ENCODE measurements at regions not wholly inside any gene's neighbourhood (a gene's known extent, or its start where the extent isn't known, plus 50 kb on each side); places are given as distances from the start of the nearest gene placed in this dataset.
A peak's percentile ranks its signal among the peaks of the same experiment; 100 is the strongest.
"Not testable (repeated sequence)": the region's sequence is repeated elsewhere in the genome, so short reads cannot be mapped to it uniquely, and the experiment has no call there.

DNA sequence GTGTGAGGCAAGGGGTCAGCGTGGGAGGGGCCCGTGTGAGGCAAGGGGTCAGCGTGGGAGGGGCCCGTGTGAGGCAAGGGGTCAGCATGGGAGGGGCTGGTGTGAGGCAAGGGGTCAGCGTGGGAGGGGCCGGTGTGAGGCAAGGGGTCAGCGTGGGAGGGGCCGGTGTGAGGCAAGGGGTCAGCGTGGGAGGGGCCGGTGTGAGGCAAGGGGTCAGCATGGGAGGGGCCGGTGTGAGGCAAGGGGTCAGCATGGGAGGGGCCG, 119.2 kb downstream of the SEPTIN14 start:
- DNase-seq: not testable (repeated sequence)

DNA sequence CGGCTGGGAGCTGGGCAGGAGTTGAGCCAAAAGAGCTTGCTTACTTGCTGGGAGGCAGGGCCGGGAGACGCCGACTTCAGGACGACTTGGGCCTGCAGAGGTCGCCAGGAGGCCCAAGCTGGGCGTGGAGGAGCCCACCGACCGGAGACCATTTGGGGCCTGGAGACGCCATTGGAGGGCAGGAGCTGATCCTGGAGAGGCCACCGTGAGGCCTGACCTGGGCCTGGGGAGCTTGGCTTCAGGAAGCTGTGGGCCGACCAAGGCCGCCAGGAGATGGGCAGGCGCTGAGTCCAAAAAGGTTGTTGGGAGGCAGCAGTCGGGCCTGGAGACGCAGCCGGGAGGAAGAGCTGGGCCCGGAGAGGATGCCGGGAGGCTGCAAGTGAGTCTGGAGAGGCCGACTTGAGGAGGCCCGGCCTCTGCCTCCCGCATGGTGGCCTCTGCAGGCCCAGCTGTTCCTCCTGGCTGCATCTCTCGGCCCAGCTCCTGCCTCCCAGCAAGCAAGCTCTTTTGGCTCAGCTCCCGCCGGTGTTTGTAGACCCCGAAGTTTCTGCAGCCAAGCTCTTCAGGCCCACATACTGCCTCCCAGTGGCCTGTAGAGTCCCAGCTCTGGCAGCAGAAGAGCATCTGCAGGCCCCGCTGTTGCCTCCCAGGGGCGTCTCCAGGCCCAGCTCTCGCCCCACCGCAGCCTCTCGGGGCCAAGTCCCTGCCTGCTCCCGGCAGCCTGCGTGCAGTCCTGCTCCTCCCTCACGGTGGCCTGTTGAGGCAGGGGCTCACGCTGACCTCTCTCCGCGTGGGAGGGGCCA, 119.7 kb downstream of the SEPTIN14 start:
- DNase-seq: not testable (repeated sequence)

DNA sequence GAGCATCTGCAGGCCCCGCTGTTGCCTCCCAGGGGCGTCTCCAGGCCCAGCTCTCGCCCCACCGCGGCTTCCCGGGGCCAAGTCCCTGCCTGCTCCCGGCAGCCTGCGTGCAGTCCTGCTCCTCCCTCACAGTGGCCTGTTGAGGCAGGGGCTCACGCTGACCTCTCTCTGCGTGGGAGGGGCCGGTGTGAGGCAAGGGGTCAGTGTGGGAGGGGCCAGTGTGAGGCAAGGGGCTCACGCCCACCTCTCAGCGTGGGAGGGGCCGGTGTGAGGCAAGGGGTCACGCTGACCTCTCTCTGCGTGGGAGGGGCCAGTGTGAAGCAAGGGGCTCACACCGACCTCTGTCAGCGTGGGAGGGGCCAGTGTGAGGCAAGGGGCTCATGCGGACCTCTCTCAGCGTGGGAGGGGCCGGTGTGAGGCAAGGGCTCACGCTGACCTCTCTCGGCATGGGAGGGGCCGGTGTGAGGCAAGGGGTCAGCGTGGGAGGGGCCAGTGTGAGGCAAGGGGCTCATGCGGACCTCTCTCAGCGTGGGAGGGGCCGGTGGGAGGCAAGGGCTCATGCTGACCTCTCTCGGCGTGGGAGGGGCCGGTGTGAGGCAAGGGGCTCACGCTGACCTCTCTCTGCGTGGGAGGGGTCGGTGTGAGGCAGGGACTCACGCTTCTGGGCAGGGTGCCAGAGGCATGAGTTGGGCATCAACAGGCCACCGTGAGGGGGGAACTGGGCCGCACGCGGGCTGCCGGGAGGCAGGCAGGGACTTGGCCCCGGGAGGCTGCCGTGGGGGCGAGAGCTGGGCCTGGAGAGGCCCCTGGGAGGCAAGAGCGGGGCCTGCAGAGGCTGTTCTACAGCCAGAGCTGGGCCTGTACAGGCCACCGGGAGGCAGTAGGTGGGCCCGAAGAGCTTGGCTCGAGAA, 120.6 kb downstream of the SEPTIN14 start:
- not testable (repeated sequence) for DNase-seq

DNA sequence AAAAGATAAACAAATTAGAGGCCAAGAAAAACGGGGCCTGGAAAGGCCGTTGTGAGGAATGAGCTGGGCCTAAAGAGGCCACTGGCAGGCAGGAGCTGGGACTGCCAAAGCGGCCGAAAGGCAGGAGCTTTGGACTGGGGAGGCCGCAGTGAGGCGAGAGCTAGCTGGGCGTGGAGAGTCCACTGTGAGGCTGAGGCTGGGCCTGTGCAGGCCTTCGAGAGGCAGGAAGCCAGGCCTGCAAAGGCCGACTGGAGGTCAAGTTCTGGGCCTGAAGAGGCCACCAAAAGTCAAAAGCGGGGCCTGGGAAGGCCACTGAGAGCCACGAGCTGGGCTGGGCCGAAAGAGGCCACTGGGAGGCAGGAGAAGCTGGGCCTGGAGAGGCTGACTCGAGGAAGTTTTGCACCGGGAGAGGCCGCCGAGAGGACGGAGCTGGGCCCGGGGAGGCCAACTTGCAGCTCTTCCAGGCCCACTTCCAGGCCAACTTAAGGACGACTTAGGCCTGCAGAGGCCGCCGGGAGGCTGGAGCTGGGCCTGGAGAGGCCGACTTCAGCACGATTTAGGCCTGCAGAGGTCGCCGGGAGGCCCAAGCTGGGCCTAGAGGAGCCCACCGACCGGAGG, 121.8 kb downstream of the SEPTIN14 start:
- DNase-seq: not testable (repeated sequence)

DNA sequence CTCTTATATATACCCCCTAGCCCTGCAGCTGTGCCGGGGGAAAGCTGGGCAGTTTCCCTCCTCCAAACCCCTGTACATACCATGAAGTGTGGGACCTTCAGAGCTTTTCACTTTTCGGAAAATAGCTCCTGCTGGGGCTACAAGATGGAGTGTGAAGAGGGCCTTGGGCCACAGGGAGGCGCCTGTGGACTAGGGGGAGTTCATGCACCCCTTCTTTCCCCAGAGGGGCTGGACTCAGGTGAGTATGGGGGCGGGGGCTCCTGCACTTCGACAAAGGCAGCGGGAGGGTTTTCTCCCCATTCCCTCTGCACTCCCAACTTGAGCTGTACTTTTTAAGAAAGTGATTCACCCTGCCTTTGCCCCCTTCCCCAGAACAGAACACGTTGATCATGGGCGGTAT, 122.5 kb downstream of the SEPTIN14 start:
- DNase-seq: not testable (repeated sequence)

DNA sequence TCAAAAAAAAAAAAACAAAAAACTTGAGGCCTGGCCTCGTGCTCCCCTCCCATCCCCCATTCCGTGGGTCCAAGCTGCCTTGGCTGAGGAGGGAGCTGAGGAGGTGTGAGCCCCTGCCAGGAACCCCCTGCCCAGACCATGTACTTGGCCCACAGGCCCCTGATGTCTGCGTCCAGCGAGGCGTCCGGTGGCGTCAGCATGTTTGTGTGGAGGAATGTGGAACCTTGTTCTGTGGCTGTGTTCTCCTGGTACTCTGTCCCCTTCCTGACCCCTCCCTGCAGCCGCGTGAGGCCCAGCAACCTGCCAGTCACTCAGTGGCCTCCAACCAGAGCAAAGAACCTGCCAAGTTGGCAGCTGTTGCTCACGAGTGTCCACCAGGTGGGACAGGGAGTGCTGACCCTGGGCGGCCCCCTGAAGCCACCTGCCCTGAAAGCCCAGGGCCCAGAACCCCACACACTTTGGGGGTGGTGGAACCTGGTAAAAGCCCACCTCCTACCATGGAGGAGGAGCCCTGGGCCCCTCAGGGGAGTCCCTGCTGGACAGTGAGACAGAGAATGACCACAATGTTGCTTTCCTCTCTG, 125.8 kb downstream of the SEPTIN14 start:
- DNase-seq: not testable (repeated sequence)

DNA sequence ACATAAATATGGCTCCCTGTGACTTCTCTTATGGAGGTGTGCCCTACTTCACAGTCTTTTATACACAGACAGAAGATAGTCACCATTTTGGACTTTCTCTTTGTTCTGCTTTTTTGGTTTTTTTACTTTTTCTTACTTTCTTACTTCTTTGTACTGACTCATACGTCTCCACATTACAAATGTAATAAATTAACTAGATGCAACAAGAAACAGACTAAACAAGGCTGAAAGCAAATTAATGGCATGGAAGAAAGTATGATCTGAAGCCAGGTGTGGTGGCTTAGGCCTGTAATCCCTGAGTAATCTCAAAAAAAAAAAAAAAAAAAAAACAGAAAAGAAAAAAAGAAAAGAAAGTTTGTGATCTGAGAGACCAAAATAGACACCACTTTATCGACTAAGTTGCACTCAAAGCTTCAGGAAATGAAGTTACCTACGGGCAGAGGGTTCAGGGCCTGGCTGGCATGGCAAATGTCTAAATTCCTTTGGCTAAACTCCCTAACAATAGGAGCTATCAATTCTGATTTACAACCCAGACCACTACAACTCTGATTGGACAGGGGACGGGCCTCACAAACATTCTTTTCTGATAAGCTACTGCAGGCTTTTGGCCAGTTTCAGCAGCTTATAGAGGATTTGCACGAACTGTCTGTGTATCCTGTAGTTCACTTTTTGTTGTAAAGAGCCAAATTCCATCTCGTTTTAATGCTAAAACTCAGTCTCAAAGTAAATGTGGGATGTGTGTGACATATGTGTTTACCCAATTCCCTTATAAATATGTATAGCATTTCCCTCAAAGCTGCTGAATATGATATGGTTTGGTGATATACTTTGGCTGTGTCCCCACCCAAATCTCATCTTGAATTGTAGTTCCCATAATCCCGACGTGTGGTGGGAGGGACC, 129.1 kb downstream of the SEPTIN14 start:
- DNase-seq: no peak

DNA sequence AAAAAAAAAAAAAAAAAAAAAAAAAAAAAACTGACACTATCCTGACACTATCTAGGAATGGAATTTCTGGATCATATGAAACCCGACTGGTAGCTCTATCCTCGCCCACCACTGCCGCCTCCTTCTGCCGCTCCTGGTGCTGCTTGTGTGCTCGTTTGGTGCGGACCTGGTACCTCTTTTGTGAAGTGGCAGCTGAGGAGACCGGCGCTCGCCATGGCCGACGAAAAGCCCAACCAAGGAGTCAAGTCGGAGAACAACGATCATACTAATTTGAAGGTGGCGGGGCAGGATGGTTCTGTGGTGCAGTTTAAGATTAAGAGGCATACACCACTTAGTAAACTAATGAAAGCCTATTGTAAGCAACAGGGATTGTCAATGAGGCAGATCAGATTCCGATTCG, 130.6 kb downstream of the SEPTIN14 start:
- no peak for DNase-seq

DNA sequence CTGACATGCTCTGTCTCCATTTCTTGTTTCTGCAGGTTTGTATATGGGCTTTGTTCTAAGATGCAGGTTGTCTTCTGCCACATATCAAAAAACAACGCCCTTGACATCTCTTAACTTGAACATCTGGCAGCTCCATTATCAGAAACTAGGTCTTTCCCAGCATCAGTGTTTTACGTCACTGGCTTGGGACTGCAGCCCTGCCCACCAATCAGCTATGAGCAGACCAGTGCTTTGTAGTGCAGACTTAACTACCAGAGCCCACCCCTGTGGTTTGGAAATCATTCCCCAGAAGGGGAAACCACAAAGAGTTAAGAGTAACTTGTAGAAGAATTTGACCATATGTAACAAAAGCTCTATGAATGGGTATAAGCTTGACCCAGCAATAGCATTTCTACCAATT, 132.4 kb downstream of the SEPTIN14 start:
- no peak for DNase-seq

DNA sequence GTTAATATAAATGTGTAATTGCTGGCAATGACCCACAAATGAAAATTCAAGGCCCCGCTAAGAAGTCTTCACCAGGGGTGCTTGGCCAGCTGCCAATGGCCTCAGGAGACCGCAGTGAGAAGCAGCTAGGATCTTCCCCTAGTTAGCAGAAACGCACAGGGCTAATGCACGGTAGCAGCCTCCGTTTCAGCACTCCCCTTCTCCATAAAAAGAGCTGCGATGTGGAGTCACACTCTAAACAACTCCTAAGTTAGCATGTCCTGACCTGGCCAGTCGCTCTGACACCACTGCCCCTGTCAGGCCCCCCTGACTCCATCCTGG, 139.0 kb downstream of the SEPTIN14 start:
- no peak for DNase-seq

DNA sequence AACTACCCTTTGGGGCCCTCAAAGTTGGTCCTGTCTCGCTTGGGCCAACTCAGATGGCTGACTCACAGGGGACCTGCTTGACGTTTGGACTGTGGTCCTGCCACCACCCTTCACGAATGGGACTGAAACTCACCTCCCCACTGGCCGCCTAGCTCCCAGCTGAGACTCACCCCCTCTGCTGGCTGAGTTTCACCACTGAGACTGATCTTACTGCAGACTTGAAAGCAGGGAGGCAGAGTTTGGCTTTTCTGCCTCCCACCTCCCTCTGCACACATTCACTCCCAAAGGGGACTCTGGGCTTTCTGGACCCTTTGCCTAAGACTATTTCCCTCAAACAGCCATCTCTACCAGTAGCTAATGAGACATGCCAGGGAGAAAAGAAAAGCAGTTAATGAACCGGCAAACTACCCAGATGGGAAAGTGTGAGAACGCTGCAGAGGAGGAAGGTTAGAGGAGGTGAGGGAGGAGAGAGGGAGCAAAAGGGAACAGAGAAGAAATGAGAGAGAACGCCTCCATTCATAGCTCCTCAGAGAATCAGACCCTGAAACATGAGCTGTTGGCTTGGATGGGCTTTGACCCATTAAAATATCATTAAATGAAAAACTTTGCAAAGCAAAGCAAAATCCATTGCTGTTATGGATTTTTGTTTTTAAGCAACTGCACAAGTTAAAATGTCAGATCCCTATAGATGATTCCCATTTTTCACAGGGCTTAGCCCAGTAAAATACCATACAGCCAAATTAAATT, 139.5 kb downstream of the SEPTIN14 start:
- DNase-seq: peak; percentile 5

DNA sequence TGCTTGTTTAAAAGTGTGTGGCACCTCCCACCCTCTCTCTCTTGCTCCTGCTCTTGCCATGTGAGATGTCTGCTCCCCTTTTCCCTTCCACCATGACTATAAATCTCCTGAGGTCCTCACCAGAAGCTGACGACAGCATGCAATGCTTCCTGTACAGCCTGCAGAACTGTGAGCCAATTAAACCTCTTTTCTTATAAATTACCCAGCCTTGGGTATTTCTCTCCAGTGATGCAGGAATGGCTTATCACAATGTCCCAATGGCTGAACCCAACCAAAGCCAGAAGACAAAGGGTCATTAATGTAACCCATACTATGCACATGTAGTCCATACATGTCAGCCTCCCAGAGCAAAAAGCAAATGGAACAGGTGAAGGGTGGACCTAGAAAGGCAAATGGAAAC, 141.5 kb downstream of the SEPTIN14 start:
- DNase-seq: not testable (repeated sequence)

DNA sequence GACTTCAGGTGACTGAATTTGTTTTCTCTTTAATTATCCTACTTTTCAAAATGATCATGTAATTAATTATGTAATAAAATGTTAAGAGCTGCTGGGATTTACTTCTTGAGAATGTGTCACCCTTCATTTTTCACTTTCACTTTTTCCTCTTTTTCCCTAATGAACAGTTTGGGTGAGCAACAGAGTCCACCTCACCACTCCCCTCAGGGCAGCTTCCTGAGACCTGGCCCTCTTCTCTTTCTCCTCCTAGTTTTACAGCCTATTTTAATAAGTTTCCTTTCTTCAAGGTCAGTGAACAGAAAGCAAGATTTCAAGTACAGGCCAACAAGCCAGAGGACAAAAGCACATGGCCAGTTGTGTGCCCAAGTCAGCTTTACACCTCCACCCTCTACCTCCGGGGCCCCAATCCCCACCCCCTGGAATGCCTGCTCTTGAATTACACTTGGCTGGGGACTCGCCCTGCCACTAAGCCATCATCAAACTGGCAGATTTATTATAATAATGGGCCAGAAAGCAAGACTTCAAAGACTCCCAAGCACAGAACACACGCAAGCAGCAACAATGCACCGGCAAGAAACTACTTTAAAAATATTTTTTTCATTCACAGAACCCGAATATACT, 143.1 kb upstream of the VOPP1 start:
- not testable (repeated sequence) for DNase-seq

DNA sequence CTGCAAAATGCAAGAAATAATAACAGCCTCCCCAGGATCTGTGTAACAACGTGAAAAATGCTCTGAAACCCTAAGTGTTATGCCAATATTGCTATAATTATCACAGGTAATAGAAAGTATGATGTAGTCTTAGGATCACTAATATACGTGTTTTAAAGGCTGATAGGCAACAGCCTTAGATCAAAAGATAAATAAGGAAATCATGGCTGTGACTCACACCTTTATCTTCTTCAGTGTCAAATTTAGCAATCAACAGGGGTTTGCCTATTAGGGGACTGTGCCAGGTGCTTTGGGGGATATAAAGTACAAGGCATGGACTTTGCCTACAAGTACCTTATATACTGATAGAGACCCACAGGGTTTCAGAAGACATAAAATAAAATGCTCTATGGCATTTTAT, 142.1 kb upstream of the VOPP1 start:
- DNase-seq: not testable (repeated sequence)

DNA sequence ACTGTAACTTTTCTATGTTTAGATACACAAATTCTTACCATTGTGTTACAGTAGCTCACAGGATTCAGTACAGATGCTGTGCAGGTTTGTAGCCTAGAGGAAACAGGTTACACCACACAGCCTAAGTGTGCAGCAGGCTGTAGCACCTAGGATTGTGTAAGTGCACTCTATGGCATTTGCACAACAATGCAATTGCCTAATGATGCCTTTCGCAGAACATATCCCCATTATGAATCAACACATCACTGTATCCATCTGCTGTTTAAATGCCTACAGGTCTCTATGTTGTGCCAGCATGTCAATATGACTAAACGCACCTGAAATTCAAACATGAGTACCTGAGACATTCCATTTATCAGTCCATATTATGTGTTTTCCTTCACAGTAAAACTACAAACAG, 138.0 kb upstream of the VOPP1 start:
- not testable (repeated sequence) for DNase-seq

DNA sequence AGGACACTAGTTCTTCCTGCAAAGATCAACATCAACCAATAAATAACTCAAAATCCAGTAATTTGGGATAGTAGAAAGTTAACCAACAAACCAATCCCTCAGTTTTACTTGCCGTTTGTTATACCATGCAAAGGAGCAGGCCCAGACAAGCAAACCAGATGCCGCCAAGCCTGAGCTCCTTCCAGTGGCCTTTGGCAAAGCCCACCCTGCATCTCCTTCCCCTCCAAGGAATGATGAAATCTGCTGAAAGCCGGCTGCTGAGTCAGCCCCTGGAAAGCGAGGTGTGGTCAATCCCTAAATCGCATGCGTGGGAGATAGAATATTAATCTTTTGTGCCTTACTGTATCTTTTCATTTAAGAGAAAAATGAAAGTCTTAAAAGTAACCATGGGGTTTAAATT, 135.7 kb upstream of the VOPP1 start:
- DNase-seq: not testable (repeated sequence)

DNA sequence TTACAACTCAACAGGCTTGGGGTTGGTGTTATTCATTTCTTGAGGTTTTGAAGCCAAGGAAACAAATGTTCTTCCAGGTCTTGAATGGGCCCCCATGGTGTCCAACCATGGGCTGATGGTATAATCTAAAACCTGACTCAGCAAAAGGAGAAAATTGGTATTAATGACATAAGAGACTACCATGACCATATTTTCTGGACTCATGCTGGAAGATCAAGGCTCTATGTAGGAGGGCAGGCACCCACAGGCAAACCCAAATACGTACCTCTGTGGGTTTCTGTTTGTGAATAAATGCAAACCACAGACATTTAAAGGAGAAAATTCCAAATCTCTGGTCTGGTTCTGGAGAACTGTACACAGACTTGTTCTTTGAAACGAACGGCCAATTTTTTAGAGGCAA, 135.1 kb upstream of the VOPP1 start:
- not testable (repeated sequence) for DNase-seq

DNA sequence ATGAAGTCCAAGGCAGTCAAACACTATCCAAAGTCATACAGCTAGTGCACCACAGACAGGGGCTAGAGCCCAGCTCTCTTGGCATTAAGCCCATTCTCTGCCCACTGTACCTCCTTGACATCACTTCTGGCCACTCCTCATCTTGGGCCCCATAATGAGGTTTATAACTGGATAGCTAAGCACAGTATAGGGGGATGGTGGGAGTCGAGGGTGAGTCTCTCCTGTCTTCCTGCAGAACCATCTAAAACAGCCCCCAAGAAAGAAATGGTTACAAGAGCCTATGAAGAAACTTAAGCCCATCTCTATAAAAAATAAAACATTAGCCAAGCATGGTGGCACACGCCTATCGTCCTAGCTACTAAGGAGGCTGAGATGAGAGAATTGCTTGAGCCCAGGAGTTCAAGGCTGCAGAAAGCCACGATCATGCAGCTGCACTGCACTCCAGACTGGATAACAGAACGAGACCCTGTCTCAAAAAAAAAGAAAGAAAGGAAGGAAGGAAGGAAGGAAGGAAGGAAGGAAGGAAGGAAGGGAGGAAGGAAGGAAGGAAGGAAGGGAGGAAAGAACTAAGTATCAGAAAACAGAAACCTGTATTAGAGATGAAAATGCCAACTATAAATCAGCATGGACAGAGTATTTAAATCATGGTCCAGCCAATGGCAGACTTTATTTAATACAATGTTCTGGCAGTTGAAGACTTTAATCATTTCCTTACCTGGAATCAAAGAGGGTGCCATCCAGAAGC, 134.3 kb upstream of the VOPP1 start:
- not testable (repeated sequence) for DNase-seq

DNA sequence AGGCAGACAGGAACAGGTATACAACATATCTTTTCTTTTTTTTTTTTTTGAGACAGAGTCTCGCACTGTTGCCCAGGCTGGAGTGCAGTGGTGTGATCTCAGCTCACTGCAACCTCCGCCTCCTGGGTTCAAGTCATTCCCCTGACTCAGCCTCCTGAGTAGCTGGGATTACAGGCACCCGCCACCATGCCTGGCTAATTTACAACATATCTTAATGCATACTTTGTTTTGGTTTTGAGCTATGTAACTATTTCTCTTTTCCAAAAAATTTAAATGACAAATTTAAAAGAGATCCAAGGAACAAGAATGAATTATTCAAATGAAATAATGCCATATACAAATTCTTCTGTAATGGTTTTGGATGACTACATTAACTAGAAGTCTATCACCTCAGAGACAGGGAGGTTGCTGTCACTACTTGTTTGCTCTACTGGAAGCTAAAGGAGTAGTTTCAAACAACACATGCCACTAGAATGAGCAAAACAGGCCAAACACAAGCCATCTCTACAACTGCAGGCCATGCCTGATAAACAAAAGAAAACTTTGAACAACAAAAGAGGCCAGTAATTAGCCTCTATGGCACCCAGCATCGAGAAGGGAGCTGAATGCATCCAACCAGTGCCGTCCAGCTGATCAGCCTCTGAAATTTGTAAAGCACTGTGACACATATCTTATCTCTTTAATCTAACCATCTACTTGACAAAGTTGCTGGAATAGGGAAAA, 133.6 kb upstream of the VOPP1 start:
- not testable (repeated sequence) for DNase-seq

DNA sequence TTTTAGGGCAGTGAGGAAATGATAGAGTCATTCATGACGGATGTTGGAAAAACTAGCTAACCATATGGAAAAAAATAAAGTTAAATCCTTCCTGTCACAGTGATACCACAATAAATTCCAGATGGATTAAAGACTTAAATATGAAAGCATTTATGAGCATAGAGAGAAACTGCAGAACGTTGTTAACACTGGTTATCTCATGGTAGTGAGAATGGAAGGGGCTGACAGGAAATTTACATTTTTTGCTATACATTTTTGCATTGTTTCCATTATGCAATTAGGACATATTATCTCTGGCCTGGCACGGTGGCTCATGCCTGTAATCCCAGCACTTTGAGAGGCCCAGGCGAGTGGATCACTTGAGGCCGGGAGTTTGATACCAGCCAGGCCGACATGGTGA, 130.5 kb upstream of the VOPP1 start:
- DNase-seq: not testable (repeated sequence)

Data from NCI-H2171 (cell line).